ENCODE measurements at regions not wholly inside any gene's neighbourhood (a gene's known extent, or its start where the extent isn't known, plus 50 kb on each side); places are given as distances from the start of the nearest gene placed in this dataset.

GRCh38 chr14:66114071-66114470 lies 372.1 kb upstream of the CCDC196 start:
- intact Hi-C loops (cut with DNase I; ENCODE audit: low total_unique reads) = no loop called here
- 68 to 80% methylated on average over 3 of the region's 3 CpGs for WGBS, 2 donors
- H3K4me1 ChIP-seq = no peaks in the 10 kb centered on the region
- H3K9me3 ChIP-seq = no peaks in the 10 kb centered on the region
- no peaks in the 10 kb centered on the region for H3K27me3 ChIP-seq
- no peak for TF ChIP-seq CTCF (IDR thresholded peaks at IDR 0.05)
- TF ChIP-seq POLR2A (IDR thresholded peaks at IDR 0.05) = no peak
- H3K27ac ChIP-seq = no peak overlapping the region
- DNase-seq = no peak
- H3K36me3 ChIP-seq (ENCODE audit: low read depth, missing control alignments) = no peaks in the 10 kb centered on the region
- no peak overlapping the region for H3K4me3 ChIP-seq

GRCh38 chr14:66115740-66116502 lies 370.2 kb upstream of the CCDC196 start:
- H3K36me3 ChIP-seq (ENCODE audit: low read depth, missing control alignments) = no peaks in the 10 kb centered on the region
- intact Hi-C loops (cut with DNase I; ENCODE audit: low total_unique reads) = no loop called here
- TF ChIP-seq POLR2A (IDR thresholded peaks at IDR 0.05) = no peak
- no peak for TF ChIP-seq CTCF (IDR thresholded peaks at IDR 0.05)
- DNase-seq = no peak
- no peaks in the 10 kb centered on the region for H3K4me1 ChIP-seq
- no peak overlapping the region for H3K4me3 ChIP-seq
- H3K27me3 ChIP-seq = no peaks in the 10 kb centered on the region
- 88 to 94% methylated on average over 8 of the region's 8 CpGs for WGBS, 2 donors
- no peak overlapping the region for H3K27ac ChIP-seq
- no peaks in the 10 kb centered on the region for H3K9me3 ChIP-seq

- Histone ChIP-seq H3K36me3 (ENCODE audit: low read depth, missing control alignments) (no peaks in the 10 kb centered on the region), H3K4me3 (no peak overlapping the region), H3K9me3 (no peaks in the 10 kb centered on the region), H3K4me1 (no peaks in the 10 kb centered on the region), H3K27me3 (no peaks in the 10 kb centered on the region), H3K27ac (no peak overlapping the region)
- intact Hi-C loops (cut with DNase I; ENCODE audit: low total_unique reads) = no loop called here
- WGBS, 2 donors = 93 to 95% methylated on average over 4 of the region's 4 CpGs
- no peak for DNase-seq
- TF ChIP-seq POLR2A (IDR thresholded peaks at IDR 0.05) (no peak), CTCF (IDR thresholded peaks at IDR 0.05) (no peak)
These were observed 369.4 kb upstream of the CCDC196 start for GRCh38 chr14:66116732-66117131.

- no peak overlapping the region for H3K27ac ChIP-seq
- TF ChIP-seq POLR2A (IDR thresholded peaks at IDR 0.05) = no peak
- TF ChIP-seq CTCF (IDR thresholded peaks at IDR 0.05) = no peak
- H3K9me3 ChIP-seq = no peaks in the 10 kb centered on the region
- H3K36me3 ChIP-seq (ENCODE audit: low read depth, missing control alignments) = no peaks in the 10 kb centered on the region
- no peaks in the 10 kb centered on the region for H3K27me3 ChIP-seq
- DNase-seq = no peak
- intact Hi-C loops (cut with DNase I; ENCODE audit: low total_unique reads) = no loop called here
- 84 to 91% methylated on average over 3 of the region's 3 CpGs for WGBS, 2 donors
- no peaks in the 10 kb centered on the region for H3K4me1 ChIP-seq
- H3K4me3 ChIP-seq = no peak overlapping the region
These were observed 368.6 kb upstream of the CCDC196 start for GRCh38 chr14:66117600-66117999.
